Hematopoietic multipotent progenitor cell treated with erythropoietin and hydrocortisone succinate and interleukin-3 and kit ligand, for 4 days (in vitro differentiated cells): ENCODE measurements at regions not wholly inside any gene's neighbourhood (a gene's known extent, or its start where the extent isn't known, plus 50 kb on each side); places are given as distances from the start of the nearest gene placed in this dataset.

Experiments used
- DNase-seq: peaks from one replicate; pipeline ENCODE4 v3.0.0-alpha.2; 2015

DNA sequence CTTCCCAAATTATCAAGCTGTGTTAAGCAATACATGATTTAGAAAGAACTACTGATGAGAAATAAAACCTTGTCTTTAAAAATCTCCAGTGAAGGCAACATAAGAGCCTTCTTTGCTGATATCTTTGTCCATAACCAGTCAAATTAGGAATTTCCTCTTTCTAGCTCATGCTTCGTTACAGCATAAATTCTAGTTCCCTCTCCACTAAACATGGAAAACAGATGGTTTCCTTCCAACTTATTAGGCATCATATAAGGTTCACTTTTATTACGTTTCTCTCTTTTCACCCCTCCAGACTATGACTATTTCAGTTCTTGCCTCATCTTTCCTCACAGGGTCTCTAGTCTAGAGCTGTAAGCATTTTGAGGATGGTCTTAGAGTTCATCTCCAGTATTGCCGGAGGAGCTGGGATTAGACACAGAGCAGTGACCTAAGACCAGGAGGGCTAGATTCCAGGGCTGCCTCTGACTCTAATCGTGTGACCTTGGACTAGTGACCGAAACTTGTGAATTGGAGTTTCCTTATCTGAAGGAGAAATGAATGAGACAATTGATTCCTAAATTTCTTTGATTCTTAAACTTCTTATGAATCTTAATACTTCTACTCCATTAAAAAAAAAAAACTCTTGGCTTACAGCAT is 195.5 kb upstream of the APCDD1 start:
- no peak for DNase-seq

DNA sequence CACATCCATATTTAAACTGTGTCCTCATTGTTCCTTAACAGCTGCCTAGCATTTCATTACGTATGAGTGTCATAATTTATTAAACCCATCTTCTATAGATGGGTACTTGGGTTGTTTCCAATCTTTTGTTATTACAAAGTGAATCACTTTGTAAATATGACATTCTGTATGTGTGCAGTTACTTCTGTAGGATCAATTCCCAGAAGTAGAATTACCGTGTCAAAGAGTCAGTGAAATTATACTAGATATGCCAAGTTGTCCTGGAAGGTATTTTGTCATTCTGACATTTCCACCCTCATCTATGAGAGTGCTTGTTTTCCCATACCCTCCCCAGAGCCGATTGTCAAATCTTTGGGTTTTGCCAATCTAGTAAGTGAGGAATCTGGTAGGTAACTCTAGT is 194.5 kb upstream of the APCDD1 start:
- DNase-seq, result no peak

DNA sequence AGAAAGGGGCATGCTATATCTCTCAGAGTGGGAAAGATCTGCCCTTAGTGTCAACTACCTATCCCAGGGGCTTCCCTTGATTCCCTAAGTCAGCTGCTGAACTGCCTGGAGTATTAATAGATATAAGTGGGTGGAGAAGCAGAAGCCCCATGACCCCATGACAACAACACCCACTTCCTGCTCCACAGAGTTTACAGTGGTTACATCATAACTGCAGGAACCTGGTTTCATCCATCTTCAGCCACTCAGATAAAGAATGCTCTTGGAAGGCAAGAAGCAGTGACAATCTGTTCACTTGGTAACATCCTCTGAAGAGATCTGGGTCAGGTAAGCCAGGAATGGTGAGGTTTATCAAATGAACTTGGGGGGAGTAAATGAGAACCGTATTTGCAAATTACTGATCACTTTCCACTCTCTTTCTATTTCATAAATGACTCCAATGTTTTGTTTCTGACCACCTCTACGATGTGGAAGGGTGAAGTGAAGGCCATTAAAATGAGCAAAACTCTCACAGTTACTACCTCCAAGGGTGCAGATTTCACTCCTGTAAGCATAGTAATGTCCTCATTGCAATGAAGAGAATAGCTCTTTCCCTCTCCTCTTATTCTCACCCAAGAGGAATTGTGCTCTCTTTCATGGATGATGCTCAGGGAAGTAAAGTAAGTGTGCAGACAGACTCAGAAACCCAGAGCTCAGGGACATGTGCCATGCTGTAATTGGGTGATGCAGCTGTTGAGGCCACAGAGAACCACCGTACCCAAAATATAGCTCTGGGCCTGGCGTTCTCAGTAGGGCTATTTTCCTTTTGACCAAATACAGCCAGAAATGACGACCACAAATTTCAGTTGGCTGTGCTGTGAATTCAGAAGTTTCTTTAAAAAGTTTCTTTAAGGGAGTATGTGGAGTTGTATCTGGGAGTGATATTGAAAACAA is 192.8 kb upstream of the APCDD1 start:
- DNase-seq, result peak; percentile 26

DNA sequence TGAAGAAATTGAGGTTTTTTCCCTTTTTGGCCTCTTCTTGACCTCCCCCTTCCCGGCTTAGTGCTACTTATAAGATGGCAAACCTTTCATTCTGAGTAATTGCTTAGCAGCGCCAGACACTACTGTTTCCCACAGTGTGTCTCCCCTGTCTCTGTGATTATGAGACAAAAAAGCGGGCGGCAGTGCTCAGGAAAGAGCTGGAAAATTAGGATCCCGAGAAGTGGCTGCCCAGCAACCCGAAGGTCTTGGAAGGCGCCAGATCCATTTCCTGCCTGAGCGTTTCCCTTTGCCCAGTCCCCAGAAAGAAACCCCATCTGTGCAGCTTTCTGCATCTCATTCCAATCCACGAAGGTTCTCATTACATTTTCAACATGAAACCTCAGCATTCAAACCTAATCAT is 191.9 kb upstream of the APCDD1 start:
- DNase-seq, result no peak

DNA sequence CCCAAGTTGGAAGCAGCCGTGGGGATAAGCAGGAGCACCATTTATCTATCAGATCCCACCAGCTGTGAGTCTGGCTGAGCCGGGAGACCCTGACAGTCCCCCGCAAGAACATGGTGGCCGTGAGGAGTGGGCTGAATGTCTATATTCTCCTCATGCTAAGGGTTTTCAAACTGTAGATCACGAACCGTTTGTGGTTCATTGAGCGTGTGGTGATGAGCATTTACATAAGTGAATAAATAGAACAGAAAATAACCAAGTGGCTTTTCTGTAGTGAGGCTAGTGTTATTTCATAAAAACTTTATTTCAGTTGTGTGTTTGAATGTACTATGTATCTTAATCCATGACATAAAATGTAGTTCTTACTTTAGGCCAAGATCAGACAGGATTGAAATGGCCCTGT is 190.2 kb upstream of the APCDD1 start:
- DNase-seq, result no peak

DNA sequence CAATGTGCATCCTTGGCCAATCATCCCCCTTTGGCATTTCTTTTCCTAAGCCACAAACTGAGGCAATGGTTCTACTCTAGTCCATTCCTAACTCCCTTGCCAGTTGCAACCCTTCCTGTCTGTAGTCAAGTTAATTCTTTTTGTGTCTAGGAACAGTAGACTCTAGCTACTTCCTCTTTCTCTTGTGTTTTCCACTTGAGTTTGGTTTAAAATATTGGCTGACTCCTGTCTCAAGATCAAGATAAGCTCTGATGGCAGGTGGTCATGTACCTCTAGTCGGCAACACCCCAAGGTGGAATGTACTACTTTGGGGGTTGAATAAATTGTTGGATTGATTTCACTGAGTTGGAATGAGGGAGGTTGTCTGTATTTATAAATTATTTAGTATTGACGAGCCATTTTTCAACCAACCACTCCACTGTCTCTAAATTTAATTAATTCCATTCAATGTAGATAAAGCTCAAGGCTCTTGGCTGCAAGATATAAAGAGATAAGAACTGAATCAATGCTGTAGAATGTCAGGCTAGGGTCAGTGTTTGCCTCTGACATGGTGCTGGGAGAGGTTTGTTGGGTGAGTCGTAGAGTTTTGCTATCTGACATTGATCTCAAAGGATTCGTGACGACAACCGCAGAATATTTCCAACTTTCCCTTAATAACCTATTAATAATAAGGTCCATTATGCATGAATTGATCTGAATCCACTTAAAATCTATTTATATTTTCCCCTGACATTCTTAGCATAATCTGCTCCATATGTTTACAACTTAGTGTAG is 188.7 kb upstream of the APCDD1 start:
- DNase-seq, result peak; percentile 59

DNA sequence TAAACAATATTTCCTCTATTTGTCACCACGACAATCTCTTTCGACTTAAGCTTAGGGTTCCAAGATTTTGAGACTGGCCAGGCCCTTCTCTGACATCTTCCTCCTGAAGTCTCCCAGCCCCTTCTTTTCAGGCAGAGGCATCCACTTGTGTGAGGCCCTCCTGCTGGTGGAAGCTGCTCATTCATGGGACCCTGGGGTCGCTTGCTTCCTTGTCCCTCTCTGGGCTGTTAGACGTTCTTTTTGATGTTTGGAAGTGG is 188.2 kb upstream of the APCDD1 start:
- DNase-seq, result no peak

DNA sequence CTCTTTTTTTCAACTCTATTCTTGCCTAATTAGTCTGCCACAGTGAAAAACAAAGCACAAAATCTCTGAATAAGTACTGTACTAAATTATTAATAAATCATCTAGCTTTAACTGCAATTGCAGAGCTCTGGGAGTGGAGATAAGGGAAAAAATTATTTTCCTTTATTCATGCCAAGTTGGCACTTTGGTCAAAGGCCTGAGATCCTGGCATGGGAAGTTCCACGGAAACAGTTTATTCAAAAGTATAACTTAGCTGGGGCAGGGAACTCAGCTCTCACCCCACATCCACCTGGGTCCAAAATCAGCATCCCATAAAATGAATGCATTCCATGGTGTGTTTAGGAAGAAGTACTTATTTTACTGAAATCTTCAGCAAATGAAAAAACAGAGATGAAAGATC is 185.2 kb upstream of the APCDD1 start:
- no peak for DNase-seq

DNA sequence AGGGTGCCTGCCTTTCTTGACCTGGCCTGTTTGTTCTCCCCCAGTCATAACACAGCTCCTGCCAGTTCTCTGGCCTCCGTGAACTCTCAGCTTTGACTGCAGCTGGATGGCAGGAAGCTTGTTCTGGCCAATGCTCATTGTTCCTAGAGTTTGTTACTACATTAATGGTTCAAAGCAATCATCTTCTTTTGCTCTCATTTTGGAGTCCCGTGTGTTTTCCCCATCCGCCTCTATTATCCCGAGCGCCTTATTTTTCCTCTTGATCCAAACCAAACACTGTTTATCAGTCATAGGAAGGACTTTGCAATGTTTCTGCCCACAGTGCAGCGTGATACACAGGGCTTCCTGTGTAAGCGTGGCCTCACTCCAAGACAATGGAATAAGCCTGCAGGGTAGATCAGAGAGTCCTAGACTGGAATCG is 184.3 kb upstream of the APCDD1 start:
- no peak for DNase-seq

DNA sequence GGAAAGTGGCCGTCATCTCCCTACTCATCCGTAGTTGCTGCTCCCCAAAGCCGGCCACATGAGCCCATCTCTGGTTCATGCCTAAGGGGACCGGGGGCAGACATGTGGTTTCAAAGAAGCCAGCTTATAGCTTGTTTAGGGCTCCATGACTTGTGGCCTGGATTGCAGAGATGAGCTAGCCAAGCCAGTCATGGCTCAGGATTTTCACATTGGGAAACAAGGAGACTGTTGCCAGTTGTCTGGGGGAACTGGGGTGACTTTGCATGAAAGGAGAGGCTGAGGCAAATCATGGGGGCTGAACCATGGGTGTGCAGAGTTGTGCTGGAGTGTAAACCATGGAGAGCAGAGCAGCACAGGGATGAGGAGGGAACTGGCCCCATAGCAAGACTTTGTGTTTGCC is 183.0 kb upstream of the APCDD1 start:
- DNase-seq, result no peak

DNA sequence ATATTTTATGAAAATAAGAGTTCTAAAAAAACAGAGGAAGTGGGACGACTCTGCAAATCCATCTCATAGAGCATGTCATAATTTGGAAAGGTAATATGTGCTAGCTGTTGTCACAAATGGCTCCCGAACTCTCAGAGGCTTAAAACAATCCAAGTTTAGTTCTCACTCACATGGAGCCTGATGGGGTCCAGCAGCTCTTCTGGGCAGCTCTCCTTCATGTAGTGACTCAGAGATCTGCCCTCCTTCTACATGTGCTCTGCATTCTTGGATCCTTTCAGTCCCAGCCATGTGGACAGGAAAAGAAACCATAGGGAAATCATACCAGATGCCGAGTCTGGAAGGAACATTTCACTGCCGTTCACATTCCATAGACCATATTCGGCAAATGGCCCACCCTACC is 180.1 kb upstream of the APCDD1 start:
- DNase-seq, result no peak

DNA sequence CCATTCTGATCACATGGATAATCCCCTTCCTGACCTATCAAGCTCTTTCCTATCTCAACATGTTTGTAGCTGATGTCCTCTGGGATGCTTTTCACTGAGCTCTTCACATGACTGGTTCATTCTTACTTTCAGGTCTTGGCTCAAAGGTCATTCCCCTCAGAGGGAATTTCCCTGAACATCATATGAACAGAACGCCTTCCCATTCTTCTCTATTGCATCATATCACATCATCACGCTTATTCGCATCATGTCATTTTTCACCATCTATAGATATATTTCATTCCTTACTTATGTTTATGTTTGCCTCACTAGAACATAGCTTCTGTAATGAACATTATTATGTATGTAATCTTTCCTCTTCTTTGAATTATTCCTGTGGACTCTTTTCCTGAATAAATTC is 178.9 kb upstream of the APCDD1 start:
- DNase-seq, result no peak

DNA sequence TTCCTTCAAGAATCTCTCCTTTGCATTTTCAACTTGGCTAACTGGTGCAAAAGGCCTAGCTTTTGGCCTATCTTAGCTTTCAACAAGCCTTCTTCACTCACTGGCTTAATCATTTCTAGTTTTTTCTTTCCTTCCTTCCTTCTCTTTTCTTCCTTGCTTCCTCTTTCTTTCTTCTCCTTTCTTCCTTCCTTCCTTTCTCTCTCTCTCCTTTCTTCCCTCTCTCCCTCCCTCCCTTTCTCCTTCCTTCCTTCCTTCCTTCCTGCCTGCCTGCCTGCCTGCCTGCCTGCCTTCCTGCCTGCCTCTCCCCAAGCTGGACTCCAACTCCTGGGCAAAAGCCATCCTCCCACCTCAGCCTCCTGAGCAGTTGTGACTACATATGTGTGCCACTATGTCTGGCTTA is 176.2 kb upstream of the APCDD1 start:
- DNase-seq, result no peak

DNA sequence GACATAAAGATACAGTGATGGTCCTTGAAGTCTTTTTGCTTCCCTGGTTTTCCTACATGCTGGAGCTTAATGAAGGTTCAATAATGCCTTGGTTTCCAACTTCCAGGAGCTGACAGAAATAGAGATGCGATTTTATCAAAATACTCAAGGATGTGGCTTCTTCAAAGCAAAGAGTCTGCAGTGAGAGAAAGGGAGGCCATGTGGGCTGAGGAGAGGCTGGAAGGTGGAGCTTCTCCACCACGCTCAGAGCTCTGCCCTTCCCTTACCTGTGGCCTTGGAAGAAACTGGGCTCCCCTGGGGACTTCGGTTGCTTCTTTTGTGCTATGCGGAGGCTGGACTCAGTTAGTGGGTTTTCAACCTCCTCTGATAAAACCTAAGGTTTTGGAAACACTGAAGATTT is 175.0 kb upstream of the APCDD1 start:
- DNase-seq, result no peak

DNA sequence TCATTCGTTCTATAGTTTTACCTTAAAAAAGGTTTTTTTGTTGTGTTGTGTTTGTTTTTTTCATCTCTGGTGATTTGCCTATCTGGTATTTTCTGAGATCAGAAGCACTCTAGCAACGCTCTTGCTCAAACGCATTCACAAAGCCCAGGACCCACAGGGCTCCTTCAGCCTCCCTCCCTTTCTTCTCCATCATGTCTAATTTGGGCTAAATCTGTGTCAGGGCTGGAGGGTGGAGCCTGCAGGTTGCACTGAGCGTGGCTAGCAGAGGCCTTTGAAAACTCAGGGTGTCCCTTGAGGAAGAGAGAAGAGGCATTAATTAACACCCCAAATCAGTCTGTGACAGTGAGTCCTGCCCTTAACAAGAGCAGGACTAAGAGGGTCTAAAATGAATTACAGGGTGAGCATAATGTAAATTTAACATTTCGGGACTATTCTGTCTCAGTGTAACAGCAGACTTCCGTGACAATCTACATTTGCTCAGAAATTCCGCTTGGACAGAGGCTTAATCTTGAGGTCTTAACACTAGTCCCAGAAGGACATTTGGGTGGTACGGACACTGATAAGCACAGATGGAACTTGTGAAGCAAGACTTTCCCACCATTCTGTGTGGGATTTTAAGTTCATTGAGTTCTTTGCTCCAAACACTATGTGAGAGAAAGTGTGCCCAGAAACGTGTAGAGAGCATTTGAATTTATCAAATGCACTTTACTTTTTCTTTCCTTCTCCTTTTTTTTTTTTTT is 174.4 kb upstream of the APCDD1 start:
- no peak for DNase-seq

DNA sequence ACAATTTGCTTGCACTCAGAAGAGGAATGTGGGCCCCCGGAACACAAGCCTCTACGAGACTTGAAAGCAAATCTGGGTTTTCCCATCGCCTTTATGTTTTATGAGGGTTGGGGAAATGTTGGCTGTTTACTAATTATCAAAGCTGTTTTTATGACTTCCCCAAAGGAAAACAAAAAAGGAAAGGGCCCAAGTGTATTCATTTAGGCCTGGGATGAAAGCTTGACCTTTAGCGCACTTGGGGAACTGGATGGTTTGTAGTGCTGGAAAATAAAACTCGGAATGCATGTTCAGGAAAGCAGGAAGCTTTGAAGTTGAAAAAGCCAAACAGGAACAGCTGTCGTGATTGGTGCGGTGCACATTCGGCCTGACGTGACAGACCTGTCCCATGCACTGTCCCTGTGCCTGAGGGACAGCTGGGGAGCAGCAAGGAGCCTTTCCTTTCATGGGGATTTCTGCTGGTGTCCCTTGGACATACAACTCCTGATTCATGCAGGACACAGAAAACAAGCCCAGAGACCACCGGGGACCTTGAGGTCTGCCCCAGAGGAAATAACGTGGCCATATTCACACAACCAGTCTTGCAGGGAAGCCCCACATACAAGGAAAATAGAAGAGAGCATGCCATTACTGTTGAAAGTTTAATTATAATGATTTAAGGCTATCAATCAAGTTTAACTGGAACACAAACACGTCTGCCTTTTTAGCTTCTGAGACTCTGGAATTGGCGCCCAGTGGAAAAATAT is 169.7 kb upstream of the APCDD1 start:
- DNase-seq, result no peak

DNA sequence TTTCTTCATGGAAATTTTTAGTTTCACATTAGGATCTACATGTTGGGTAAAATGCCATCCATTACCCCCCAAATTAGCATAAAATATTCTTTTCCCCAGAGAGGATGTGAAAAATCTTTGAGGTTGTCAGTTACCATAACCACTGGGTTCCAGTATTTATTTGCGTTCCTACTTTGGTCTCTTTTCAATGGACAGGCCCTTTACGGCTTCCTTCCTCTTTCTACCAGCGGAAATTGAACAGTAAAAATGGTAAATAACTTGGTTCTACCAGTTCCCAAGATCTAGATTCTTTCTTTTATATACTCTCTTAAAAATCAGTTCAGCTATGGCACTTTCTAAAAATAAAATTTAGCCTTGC is 169.2 kb upstream of the APCDD1 start:
- peak; percentile 59 for DNase-seq

DNA sequence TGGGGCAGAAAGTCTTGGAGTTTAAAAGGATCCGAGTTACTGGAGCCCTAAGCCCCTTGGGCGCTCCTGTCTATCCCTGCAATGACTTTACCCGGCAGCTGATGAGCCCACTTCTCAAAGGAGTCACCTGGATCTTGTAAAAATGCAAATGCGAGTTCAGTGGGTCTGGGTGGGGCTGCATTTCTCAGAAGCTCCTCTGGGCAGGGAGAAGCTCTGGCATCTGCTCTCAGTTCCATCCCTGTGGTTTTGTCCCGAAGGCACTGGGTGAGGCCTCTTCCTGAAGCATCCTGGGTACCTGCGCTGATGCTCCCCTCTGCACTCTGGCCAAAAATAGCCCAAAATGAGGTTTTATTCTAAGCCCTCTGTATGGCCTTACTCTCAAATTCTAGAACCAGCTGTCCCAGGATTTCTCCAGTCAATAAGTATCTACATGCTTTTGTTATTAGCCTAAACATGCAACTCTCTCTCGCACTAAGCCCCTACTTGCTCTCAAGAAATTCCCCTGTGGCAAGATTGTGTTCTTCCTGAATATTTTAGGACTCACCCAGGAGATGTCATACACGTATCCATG is 167.8 kb upstream of the APCDD1 start:
- no peak for DNase-seq

DNA sequence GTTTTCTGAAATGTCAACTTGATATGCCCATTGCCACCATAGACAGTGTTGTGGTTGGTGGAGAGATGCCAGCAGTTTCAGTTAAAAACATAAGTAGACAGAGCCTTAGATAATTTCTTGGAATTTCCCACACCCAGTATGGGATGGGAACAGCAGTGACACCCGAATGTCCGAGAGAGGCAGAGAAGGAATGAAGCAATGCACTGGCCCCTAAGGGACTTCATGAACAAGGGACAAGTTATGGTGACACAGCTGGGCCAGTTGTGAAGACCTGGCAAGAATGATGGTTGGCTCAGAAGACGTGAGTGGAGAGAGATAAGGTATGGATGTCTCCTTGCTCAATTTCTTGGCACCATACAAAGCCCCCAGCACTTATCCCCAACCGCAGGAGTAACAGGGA is 165.2 kb upstream of the APCDD1 start:
- DNase-seq, result no peak

DNA sequence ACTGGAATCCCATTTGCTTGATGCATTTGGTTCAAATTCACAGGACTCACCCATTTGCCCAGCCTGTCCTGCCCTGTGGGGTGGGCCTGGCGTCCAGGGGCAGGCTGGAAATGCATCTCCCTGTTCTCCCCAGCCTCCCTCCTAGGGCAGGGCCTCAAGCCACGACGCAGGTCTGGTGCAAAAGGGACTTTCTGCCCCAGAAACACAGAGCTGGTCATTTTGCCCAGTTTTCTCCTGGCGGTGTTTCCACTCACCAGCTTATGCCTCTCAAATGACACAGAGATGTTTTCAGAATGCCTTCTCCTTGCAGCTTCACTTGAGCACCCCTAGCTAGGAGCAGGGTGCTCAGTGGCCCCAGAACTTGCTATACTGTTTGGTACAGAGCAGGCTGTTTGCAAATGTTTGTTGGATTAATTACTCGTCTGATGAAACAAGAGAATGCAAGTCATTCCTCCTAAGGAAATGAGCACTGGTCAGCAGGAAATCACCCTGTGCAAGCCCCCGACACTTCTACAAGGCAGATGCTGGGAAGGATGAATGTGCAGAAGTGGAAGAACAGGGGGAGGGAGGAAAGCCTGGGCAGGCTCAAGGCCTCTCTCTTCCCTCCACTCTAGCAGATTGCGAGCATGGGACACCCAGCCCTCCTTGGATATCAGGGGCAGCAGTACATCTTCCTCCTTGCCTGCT is 164.3 kb upstream of the APCDD1 start:
- DNase-seq, result peak; percentile 53

DNA sequence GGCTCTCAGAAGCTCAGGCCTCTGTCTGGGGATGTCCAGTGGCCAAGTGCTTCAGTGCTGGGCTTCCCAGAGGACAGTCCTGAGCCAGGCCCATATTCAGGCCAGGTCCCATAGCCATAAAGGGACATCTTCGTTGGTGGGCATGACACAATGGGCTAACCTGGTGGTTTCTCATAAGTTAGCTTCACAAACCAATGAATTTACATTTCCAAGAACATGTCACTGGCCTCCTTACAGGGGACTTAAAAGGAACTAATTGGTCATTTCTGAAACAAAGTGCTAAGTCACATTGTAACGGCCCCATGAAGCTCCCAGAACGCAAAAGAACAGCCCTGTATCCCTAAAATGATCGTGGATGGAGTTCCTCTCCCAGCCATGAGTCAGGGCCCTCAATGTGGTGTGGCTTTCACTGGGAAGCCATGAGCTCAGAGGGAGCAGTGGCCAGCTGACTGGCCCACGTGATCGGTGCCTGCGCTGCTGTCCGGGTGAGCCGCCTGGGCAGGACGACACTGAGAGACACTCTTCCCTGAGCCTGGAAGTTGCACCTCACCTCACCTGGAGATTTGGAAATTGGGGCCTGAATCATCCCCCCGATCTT is 163.7 kb upstream of the APCDD1 start:
- DNase-seq, result no peak
